Lower lobe of right lung (tissue), 2 donors: ENCODE measurements at regions not wholly inside any gene's neighbourhood (a gene's known extent, or its start where the extent isn't known, plus 50 kb on each side); places are given as distances from the start of the nearest gene placed in this dataset.

Source experiments
- ATAC-seq, 2 donors: fragments of 200-7000 bp; cut with Tn5 transposase; one replicate each; pipeline ENCODE4 v1.9.1; 2020 to 2022; ENCODE audit warnings: mild to moderate bottlenecking in 2 of 2, moderate library complexity in 2 of 2
- DNase-seq: peaks from one replicate; pipeline ENCODE4 v3.0.0-alpha.2; 2020
- H3K27ac ChIP-seq: fragments of 200-600 bp; one replicate; pipeline ENCODE4 v1.8.0; 2022
- H3K27me3 ChIP-seq: fragments of 200-600 bp; one replicate; pipeline ENCODE4 v1.8.0; 2022; ENCODE audit warnings: low read depth
- H3K36me3 ChIP-seq: fragments of 200-600 bp; one replicate; pipeline ENCODE4 v1.8.0; 2022; ENCODE audit warnings: mild to moderate bottlenecking
- H3K4me1 ChIP-seq: fragments of 200-600 bp; one replicate; pipeline ENCODE4 v1.8.0; 2022
- H3K4me3 ChIP-seq: fragments of 200-600 bp; one replicate; pipeline ENCODE4 v1.8.0; 2022; ENCODE audit warnings: mild to moderate bottlenecking
- H3K9me3 ChIP-seq: fragments of 200-600 bp; one replicate; pipeline ENCODE4 v1.8.0; 2022
- intact Hi-C: fragments of 100-400 bp; cut with DNase I; formaldehyde crosslinking; loops from one replicate; pipeline ENCODE4 v1.11.0; 2022
- TF ChIP-seq, protein P1 (sequence below): fragments of 200-600 bp; IDR thresholded peaks from one replicate; pipeline ENCODE4 v1.8.0; 2022; ENCODE audit warnings: antibody characterized with exemption, mild to moderate bottlenecking
- donor health status: DM: no; HTN: yes; CAD: no; lungs with severe emphysema.

DNA sequence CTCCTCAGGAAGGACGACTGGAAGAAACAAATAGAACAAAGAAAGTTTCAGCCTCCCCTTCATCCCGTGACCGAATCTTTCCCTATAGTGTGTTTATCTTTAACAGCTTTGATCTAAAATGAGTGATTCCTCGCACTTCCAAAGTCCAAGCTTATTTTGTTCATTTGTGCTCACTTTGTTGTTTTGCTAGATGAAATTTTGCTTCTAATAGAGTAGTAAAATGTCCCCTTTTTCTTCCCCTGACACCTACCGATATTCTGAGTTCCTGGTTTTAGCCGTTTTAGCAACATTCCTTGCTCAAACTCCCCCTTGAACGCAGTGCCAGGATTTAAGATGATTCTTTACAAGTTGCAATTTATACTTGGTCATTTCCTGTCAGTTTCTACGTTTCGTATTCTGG is 204.2 kb downstream of the FGF9 start:
- TF ChIP-seq, protein P1, sequence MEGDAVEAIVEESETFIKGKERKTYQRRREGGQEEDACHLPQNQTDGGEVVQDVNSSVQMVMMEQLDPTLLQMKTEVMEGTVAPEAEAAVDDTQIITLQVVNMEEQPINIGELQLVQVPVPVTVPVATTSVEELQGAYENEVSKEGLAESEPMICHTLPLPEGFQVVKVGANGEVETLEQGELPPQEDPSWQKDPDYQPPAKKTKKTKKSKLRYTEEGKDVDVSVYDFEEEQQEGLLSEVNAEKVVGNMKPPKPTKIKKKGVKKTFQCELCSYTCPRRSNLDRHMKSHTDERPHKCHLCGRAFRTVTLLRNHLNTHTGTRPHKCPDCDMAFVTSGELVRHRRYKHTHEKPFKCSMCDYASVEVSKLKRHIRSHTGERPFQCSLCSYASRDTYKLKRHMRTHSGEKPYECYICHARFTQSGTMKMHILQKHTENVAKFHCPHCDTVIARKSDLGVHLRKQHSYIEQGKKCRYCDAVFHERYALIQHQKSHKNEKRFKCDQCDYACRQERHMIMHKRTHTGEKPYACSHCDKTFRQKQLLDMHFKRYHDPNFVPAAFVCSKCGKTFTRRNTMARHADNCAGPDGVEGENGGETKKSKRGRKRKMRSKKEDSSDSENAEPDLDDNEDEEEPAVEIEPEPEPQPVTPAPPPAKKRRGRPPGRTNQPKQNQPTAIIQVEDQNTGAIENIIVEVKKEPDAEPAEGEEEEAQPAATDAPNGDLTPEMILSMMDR: no peak
- no peaks in the 10 kb centered on the region for H3K9me3 ChIP-seq
- H3K36me3 ChIP-seq: no peaks in the 10 kb centered on the region
- DNase-seq (no peak), ATAC-seq (no peak)
- H3K27me3 ChIP-seq: no peaks in the 10 kb centered on the region
- H3K4me1 ChIP-seq: no peaks in the 10 kb centered on the region
- H3K4me3 ChIP-seq: no peak overlapping the region
- no peak overlapping the region for H3K27ac ChIP-seq
- intact Hi-C loops: no loop called here

DNA sequence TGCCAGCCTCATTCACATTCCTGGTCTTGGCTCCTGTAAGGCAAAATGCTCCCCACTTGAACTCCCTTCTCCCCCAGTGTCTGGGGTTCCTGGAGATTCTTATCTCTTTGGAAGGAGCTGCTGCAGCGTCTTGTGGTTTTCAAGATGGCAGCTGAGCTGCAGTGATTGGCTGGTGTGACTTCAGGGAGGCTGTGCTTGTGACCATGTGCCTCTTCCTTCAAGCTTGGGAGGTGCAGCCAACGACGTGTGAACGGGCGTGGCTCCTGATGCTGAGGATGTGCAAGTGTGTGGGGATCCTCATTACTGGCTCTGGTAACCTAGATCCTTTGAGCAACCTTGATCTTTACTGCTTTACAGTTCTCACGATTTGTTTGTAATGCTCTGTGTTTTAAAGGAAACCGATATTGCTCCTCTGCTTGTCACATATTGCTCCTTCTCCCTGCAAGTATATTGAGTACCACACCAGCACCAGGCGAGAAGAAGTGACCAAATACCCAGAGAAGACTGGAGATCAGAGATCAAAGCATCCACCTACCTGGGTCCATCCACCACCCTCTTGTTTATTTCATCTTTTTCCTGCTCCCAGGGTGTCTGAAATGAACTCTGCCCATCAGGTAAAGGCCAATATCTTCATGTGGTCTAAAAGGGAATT is 208.5 kb downstream of the FGF9 start:
- TF ChIP-seq, protein P1: no peak
- DNase-seq (no peak), ATAC-seq (no peak)
- Histone ChIP-seq H3K9me3 (no peaks in the 10 kb centered on the region), H3K4me1 (no peaks in the 10 kb centered on the region), H3K36me3 (no peaks in the 10 kb centered on the region), H3K4me3 (no peak overlapping the region), H3K27ac (no peak overlapping the region), H3K27me3 (no peaks in the 10 kb centered on the region)
- intact Hi-C loops: no loop called here

DNA sequence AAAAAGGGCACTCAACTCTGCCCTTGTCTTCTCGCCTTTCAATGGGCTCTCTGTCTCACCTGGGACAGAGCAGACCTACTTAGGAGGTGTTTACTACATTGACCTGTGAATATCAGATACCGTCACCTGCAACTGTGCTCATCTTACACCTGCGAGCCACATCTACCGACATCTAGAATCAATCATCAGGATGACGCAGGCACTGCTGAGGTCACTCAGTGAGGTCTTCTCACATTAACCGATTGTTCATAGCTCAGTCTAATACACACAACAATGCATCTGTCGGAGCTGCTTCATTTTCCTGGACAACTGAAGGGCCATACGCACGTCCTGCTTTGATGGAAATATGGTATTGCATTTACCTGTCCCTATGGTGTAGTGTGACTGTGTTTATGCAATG is 211.9 kb downstream of the FGF9 start:
- Histone ChIP-seq H3K4me1 (no peaks in the 10 kb centered on the region), H3K27me3 (no peaks in the 10 kb centered on the region), H3K27ac (no peak overlapping the region), H3K9me3 (no peaks in the 10 kb centered on the region), H3K4me3 (no peak overlapping the region), H3K36me3 (no peaks in the 10 kb centered on the region)
- ATAC-seq: no peak
- intact Hi-C loops: no loop called here
- DNase-seq: no peak
- TF ChIP-seq, protein P1: no peak

DNA sequence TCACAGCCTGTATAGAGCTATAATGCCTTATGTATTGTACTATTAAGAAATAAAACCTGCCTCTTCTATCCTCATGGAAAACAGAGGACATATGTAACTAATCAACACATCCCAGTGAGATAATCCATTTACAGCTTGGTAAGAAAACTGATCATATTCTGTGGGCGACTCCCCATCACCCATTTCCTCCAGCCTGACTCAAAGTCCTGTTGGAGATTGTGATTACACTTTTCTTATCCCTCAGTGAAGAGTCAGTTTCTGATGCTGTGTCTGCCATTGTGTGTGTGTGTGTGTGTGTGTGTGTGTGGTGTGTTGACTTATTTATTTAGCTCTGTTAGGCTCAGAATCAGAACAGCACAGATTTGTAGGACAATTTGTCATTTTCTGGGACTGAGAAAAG is 212.8 kb downstream of the FGF9 start:
- intact Hi-C loops: no loop called here
- ATAC-seq: no peak

DNA sequence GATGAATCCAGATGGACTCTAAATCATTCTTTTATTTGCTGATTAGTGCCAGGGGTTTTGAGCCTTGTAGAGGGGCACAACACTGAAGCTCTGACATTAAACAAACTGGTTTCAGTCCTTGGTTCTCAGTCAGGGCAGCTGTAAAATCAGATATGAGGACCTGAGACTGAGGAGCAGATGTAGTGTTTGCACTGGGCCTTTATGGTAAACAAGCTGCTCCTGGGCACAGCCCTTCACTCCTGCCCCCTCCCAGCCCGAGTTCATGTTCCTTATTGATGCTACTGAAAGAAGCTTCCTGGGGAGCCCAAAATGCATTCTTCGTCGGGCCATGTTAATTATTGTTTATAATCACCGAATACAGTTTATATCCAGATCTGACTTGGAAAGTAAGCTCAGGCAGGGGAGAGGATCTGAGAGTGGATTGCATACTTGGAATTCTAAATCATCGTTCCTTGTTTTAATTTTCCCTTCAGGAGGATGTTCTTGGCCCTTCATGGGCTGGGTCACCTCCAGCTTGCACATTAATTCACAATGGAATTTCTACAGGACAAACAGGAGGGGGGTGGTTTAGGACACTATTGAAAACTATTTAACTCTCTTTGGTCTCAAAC is 213.5 kb downstream of the FGF9 start:
- TF ChIP-seq, protein P1: no peak
- Histone ChIP-seq H3K27ac (no peak overlapping the region), H3K4me3 (no peak overlapping the region), H3K4me1 (no peaks in the 10 kb centered on the region), H3K27me3 (no peaks in the 10 kb centered on the region), H3K36me3 (no peaks in the 10 kb centered on the region), H3K9me3 (no peaks in the 10 kb centered on the region)
- intact Hi-C loops: no loop called here
- no peak for DNase-seq
- no peak for ATAC-seq

More for the DNA sequence above, 212.8 kb downstream of the FGF9 start:
- Histone ChIP-seq H3K9me3 (no peaks in the 10 kb centered on the region), H3K27ac (no peak overlapping the region), H3K4me3 (no peak overlapping the region), H3K36me3 (no peaks in the 10 kb centered on the region), H3K27me3 (no peaks in the 10 kb centered on the region), H3K4me1 (no peaks in the 10 kb centered on the region)
- no peak for DNase-seq
- TF ChIP-seq, protein P1: no peak
